Activated CD8-positive, alpha-beta memory T cell treated with anti-CD3 and anti-CD28 coated beads for 4 hours (primary cell): ENCODE measurements at regions not wholly inside any gene's neighbourhood (a gene's known extent, or its start where the extent isn't known, plus 50 kb on each side); places are given as distances from the start of the nearest gene placed in this dataset.

Experiments used
- DNase-seq, 2 donors: peaks; one replicate each; pipeline ENCODE4 v3.0.0-alpha.2; 2020; ENCODE audit warnings: low read depth in 2 of 2

DNA sequence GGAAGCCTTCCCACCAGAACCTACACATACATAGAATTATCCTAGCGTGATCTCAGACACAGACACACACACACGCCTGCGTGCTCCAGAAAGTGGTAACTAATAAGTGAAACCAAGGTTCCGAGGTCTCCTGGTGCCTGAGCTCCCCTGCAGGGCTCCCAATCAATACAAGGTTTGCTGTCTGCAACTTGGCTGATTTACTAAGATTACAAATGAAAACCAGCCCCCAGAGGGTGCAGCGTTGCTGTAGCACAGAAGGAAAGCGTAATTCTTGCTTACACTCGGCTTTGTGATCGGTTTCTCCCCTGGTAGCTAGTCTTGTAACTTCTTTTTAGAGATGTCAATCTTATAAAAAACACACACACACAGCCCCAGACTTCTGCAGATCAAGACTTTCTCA is 334.1 kb upstream of the XYLT1 start:
- DNase-seq = no peak

DNA sequence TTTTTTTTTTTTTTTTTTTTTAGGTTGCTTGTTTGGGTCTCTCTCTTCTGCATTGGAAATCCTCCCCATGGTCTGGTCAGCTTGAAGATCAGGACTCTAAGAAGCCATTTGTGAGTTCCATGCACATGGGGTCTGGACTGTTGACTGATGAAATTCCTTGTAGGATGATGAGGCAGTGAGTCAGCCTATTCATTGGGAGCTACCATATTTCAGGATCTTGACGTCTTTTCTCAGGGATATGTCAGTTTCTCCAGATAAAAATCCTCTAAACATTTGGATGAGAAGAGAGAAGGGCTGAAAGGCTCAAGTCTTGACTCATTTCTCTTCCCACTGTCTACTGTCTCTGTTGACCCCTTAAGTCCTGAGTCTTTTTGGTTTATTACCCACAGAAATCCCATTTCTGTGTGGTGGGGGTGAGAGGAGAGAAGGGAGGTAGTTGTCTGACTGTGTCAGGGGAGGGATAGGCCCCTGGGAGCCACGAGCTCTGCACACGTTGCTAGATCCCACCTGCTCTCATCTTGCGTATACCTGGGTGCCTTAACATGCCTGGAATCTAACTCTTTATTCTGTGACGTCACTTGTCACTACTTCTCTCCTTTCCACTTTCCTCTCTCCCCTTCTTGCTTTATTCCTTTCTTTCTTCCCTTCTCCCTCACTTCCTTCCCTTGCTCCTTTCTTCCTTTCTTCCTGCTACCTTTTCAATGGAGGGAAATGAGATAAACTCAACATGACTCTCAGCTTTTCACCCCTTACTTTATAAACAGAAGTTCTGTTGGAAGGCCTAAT is 333.1 kb upstream of the XYLT1 start:
- DNase-seq = no peak

DNA sequence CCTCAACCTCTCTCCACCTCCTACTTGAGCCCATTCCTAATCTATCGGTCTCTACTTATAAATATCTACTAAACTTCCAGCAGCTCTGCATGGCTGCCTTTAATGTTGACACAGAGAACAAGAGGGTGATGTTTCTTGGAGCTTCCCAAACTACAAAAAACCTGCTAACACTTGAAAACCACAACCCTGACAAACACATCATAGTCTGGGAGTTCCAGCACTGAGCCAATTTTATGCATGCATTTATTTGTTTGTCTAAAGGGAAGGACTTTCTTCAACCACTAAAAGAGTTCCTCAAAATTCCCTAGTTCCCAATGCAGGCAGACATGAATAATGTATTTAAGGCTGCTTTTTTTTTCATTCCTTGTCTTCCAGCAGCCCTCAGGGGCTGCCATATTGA is 331.8 kb upstream of the XYLT1 start:
- DNase-seq = no peak

DNA sequence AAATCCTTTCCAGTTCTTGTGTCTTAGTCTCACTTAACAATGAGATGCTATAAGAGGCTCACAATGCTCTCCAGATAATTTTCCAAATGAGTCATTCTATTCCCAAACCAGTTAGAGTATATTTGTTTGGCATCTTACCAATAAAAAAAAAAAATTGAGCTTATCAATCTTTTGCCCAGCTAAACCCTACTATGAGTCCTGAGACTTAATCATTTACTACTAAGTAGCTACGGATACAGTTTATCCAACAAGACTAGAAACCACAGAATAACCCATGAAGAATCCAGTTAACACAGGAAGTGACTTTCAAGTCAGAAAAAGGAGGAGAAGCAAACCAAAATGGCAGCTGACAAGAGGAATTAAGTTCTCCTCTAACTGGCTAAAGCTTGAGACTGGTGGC is 330.3 kb upstream of the XYLT1 start:
- no peak for DNase-seq

DNA sequence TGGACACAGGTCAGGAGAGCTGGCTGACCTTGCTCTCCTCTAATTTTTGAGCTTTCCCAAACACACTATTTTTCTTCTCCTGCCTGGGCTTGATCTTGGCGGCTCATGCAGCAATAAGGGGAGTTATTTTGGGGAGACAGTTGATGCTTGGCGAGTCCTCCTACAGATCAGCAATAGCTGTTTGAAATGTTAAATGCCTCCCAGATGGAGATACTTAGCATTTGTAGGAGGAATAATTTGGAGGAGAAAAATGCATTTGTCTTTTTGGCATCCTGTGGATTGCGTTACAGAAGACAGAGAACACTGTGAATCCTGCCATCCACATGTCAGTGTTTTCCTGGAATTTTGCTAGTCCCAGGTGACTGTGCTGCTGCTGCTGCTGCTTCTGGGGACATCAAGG is 328.0 kb upstream of the XYLT1 start:
- DNase-seq = no peak

DNA sequence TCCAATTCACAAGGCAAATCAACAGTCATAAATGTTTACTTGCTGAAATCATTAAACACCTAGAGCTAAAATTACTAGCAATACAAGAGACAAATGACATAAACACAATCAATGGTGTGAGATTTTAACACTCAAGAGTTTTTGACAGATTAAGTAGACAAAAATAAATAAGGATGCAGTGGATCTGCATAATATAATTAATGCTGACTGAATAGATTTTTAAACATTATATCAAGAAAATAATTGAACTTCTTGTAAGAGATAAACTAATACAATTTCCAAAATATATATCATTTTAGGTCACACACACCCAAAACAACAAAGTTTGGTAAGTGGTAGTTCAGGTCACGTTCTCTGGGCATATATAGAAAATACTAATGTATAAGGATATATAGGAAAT is 322.6 kb upstream of the XYLT1 start:
- DNase-seq = no peak

DNA sequence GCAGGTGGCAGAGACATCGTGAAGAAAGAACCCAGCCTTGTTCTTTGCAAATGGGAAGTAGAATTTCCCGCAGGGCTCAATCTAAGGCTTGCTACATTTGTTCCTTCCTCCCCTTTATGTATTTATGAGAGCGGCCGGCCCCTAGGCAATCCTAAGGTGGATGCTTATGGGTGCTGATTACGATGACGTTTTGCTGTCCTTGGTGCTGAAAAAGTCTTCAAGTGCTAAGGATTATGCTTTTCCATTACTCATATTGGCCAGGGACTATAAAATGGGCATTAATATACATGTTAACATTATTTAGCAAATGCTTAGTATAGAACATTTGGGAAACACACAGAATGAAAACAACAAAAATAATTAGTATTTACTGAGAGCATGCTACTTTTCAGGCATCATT is 313.3 kb upstream of the XYLT1 start:
- DNase-seq = no peak

DNA sequence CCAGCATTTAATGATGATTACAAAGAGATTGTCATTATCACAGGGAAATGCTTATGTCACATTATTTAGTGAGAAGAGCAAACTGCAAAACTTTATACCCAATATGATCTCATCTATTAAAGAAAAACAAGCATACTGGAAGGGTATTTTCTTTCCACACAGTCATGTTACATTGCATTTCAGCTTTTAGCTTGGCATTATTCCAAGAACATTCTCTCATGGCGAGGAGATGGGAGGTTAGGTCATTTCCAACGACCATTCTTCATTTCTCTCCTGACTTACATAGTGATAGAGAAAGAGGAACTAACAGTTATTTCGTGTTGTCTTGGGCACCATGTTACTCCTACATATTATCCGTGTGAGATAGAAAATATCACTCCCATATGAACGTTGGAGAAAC is 309.4 kb upstream of the XYLT1 start:
- DNase-seq = no peak

DNA sequence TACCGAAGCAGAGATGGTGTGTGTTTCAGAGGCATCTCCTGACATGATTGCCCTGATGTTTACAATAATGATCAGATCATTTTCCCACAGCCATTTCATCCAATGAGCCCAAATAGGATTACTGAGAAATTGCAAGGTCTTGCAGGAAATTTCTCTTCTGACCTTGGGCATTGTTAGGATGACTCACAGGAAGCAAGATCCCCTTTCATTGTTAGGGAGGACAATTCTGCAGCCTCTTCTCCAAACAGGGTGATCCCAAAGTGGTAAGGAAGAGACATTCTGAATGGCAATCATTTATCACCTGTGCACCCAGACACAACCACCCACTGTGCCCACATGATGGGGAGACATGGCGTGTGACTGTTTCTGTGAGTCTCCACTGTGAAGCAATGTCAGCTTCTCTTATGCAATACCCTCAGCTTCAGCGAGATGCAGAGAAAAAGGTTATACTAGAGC is 306.7 kb upstream of the XYLT1 start:
- DNase-seq = no peak

DNA sequence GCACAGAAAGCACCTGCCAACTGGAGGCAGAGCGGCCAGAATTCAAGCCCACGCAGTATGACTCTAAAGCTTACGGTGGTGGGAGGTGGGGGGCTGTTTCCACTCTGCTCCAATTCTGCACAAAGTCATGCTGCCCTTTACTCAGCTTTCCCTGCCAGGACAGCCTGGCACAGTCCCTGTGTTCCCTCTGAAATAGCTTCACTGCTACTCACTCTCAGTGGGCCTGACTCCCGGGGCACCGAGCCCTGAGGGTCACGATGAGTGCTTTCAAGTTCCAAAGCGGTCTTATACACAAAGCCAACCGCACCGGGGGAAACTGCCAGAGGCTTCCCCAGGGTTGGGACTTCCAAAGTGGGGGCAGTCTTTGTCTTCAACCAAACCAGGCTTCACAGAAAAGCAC is 306.1 kb upstream of the XYLT1 start:
- DNase-seq = no peak

DNA sequence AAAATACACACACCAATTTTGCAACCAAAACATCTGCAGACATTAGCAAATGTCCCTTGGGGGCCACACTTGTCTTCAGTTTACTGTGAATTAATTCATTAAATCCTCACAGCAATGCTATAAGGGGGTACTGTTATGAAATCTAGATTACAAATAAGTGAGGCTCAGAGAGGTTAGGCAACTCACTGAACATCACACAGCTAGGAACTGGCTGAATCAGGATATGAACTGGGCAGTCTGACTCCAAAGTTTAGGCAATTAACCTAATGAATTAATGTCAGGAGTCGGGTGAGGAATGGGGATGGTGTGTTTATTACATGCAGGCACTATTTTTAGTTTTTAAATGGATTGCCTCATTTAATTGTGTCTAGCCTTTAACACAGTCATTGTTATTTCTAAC is 305.7 kb upstream of the XYLT1 start:
- DNase-seq = no peak

DNA sequence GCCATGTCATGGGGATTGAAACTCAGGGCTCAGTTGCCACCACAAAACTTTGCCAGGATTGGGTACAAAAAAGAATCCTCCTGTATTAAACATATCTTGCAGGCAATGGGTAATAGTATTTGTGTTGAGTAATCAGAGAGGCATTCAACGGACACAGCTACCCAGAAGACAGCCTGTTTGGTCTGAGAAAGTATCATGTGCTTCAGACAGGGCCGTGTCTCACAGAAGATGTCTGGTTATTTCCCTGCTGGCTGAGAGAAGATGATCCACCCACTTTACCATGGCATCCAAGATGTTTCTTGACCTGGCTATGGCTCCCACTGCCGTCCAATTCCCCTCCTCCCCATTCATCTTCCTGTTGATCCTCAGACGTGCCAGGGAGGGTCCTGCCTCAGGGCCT is 304.3 kb upstream of the XYLT1 start:
- DNase-seq = no peak

DNA sequence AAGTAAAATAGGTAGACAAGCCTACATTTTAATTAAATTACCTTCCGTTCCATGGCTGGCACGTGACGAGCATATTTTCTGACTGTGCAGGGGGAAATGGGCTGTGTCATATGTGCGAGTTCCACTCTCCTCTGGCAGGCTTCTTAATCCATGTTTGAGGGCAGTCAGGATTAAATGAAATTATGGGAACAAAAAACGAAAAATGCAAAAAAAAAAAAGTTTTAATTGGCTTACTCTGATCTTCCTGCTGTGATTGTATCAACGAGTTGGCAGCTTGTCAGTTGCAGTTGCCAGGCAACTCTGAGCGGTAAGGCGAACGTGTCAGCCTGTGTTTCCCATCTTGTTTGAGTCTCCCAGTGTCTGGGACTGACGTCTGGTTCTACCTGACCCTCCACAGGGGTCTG is 302.9 kb upstream of the XYLT1 start:
- no peak for DNase-seq

DNA sequence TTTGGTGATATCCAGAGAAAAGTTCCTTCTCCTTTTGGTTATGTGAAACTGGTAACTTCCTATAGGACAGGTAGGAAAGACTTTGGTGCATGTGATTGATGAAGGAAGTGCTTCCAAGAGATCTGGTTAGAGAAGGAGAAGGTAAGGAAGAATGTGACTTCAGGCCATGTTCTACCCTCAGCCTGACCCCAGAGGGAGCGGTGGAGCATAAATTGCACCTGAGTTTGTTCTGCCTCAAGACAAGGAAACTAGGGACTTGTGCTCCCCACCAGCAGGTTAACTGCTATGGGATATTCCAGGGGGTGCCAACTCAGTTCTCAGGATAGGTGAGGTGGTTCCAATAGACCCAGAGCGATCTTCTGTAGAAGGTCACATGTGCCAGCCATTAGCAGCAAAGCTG is 299.3 kb upstream of the XYLT1 start:
- no peak for DNase-seq

DNA sequence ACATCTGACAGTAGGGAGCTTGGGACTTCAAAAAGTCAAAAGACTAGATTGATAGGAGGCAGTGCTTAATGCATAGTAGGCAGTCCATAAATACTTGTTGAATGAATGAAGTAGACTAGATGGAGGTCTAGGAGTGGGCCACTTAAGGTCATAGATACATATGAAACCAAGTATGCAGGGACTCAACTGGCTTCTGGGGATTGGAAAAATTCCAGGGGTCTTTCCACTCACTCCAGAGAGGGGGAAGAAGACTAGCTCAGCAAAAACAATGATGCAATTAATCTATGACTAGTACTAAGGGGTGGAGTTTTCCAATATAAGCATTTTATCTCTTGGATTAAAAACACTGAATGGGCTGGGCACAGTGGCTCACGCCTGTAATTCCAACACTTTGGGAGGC is 298.3 kb upstream of the XYLT1 start:
- DNase-seq = no peak

DNA sequence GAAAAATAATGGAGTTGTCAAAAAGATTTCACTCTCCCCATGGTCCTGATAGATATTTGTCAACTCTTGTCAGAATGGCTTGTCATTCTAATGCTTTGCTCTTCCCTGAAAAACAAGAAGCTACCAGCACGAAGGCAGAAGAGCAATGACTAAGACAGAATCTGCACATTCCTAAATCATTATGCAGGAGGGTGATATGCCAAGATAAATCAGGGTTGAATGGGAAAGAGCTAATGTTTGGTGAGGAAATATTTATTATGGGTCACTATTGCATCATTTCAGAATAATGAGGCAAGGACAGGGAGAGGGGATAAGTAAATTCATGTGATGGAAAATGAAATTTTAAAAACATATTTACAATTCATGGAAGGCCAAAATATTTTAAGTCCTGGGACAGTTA is 297.5 kb upstream of the XYLT1 start:
- DNase-seq = no peak

DNA sequence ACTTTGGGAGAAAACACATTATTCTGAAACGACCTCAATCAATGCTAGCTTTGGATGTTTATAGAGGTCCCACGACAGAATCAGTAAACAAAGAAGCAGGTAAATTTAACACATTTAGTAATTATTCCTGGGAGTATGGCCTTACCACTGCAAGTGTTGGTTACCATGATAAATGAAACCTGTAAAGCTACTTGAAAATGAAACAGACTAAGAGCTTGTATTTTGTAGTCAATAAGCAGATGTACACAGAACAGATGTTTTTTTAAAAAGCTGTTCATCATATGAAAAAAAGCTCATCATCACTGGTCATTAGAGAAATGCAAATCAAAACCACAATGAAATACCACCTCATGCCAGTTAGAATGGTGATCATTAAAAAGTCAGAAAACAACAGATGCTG is 295.3 kb upstream of the XYLT1 start:
- DNase-seq = no peak

DNA sequence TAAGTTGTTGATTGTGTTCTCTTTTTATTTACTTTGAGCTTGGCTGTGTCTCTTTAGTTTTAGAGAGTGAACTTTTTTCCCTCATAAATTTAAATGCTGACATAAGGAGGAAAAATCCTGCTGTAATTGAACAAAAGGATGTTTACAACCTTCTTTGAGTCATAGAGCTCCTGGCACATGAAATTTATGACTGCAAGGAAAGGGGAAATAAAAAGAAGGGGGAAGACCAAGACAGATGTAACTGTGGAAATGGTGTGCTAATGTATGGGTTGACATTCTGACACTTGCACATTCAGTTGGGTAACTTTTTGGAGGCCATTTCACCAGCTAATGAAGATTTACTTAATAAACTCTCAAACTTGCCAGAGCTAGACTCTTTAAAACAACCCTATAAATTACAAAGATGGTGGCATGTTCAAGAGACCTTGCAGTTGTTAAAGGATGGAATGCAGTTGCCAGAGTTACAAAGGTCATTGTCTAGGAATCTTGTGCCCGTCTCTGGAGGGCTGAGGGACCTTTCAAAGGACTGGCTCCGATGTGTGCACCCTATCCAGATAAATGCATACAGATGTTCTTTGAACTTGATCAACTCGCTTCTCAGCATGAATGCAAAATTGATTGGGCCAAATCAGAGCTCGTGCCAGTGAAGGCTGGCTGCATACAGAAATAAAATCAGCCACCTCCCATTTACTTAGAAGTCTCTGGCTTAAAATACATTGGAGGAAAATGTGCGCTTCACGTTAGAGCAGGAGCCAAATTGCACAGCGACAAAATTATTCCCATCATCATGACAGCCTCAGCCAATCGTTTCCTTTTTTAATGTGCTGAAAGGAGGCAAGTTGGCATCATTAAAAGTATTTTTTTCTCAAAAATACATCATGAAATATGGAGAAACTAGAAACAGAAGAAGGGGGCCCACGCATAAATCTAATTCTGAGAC is 289.0 kb upstream of the XYLT1 start:
- DNase-seq = no peak

DNA sequence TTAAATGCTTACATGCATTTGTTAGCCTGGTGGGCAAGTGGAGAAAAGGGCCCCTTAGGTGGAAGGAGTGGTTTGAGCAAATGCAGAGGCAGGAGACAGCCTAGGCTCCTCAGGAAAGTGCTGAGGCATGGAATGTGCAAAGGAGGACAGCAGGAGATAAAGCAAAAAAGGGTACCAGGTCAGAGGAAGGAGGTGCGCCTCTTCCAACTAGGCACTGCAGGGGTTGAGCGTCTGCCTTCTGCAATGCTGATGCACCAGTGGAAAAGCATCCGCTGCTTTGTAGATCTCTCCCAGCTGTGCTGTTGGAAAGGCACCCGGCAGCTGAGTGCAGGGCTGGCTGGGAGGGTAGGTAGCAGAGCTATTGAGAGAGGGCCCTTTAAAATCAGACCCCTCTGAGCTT is 287.0 kb upstream of the XYLT1 start:
- no peak for DNase-seq

DNA sequence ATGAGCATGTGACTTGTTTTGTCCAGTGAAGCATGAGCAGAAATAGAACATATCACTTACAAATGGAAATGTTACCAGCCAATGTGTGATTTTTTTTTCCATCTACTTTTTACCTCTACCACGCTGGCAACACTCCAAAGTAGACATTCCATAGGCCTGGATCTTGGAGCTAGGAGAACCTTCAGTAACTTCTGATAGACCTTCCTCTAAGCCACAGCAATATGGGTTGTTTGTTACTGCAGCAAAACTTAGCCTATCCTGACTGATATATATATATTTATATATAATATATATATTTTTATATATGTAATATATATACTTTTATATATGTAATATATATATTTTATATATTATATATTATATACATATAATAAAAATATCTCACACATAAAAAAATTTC is 284.4 kb upstream of the XYLT1 start:
- no peak for DNase-seq

DNA sequence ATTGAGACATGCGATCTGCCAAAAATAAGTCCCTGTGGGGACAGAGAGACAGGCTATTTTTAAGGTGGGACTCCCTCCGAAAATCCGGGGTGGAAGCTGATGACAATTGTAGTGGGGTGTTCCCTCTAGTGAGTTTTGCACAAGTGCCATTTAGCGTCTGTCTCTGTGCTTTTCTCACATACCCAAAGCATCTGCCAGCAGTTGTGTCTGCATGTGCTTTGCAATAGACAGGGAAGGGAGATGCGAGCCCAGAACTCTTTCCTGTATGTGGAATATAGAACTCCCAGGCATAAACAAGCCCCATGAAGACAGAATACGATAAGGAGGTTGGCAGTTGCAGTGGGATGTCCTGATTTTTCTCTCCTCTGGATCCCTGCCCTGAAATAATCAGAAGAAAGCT is 282.7 kb upstream of the XYLT1 start:
- DNase-seq = no peak

DNA sequence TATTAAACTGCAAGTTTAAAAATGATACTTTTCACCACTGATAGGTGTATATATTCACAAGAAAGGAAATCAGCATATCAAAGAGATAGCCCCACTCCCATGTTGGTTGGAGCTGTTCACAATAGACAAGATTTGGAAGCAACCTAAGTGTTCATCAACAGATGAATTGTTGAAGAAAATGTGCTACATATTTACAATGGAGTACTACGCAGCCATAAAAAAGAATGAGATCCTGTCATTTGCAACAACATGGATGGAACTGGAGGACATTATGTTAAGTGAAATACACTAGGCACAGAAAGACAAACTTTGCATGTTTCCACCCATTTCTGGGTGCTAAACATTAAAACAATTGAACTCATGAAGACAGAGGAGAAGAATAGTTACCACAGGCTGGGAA is 278.9 kb upstream of the XYLT1 start:
- DNase-seq = no peak

DNA sequence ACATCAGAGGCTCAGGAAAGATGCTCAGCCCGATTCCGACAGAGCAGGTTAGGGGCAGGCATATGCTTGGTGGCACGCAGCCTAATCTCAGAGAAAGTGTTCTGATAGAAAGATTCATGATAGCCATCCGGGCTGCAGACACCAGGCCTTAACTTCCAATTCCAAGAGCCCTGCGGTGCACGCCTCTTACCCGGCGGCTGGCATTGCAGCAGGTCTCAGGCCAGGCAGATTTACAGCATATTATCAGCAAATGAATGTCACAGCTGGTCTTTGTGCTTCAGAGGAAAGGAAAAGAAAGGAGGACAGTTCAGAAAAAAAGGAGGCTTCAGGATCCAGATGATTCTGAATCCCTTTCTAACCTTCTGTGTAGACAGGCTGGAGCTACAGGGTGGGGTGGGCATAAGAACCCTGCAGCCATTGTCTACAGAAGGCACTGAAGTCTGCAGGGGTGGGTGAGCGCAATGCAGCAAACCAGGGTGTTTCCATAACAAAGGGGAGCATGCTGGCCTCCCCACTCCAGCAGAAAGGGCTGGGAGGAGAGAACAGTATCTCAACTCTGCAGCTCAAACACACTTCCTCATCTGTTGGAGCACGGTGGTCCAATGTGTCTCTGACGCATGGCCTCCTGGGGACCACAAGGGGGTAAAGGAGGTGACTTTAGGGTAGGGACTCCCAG is 277.4 kb upstream of the XYLT1 start:
- DNase-seq = no peak
